GM19455 (cell line): ENCODE measurements at regions not wholly inside any gene's neighbourhood (a gene's known extent, or its start where the extent isn't known, plus 50 kb on each side); places are given as distances from the start of the nearest gene placed in this dataset.

ENCODE experiments used
- ATAC-seq: cut with Tn5 transposase; IDR thresholded peaks from one replicate; pipeline ENCODE4 v1.9.1; 2021; ENCODE audit not compliant: unreplicated experiment

DNA sequence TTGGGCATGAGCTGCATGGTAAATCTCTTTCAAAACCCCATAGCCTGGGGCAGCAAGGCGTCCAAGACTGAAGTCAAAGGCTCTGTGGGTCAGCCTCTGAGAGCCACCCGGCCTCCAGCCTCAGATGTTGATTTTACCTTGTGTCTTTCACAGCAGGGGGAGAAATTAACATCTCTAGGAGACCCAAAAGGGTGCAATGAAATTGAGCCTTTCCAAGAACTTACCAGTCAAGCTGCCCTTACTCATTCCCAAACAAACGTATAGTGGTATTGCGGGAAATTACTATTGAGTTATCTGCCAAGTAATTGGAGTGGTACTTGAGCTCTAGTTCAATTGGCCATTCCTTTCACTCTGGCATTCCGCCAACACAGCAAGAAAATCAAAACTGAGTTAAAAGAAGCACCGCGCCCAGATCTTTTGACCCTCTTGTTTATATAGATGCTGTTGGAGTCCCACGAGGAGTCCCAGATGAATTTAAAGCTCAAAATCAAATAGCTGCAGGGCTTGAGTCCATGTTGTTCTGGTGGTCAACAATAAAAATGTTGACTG, 380.7 kb upstream of the SYT1 start:
- no peak for ATAC-seq

DNA sequence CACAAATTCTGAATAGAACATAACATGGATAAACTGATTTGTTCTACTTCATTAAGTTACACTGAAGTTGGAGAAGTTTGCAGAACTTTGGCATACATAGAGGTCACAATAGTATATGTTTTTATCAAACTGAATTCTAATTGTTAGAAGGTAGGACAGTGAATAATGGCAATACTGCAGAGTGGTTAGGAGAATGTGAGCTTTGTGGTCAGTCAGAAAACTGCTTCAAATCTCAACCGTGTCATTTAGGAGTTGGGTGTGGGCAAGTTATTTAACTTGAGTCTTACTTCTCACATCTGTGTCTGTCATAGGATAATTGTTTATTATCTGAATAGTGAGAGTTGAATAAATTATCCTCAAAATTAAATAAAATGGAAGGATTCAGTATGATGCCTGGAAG, 374.6 kb upstream of the SYT1 start:
- ATAC-seq = no peak

DNA sequence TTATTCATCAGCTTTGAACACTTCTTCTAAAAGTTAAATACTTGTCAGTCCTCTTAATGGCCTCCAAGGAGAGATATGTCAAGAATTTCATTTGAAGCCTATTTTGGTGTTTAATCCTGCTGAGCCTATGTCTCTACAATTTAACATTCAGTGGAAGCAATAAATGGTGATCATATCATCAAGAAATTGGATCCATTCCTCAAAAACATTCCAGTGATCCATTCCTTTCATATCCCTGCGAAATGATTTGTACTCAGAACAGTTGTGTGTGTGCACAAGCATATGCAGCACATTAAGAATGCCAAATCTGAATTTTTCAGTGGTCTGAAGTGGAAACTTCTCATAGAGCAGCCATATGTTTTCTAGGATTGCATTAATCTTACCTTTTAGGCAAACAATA, 373.7 kb upstream of the SYT1 start:
- ATAC-seq = no peak

DNA sequence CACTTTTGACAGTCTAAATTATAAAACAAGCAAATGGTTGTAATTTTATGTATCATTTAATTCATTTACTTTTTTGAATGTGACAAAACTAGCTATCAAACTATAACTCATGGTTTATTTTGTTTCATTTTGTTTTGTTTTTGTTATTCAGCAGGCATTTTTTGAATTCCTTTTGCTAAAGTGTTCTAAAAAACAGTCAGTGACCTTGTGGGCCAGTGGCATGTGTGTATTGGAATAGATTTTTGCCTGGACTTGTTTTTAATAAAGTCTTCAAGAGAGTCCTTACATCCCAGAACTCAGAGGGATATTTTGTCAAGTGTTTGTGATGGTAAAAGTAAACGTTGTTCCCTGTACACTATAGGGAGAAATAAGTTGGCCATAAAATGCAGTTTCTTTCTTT, 369.7 kb upstream of the SYT1 start:
- no peak for ATAC-seq

DNA sequence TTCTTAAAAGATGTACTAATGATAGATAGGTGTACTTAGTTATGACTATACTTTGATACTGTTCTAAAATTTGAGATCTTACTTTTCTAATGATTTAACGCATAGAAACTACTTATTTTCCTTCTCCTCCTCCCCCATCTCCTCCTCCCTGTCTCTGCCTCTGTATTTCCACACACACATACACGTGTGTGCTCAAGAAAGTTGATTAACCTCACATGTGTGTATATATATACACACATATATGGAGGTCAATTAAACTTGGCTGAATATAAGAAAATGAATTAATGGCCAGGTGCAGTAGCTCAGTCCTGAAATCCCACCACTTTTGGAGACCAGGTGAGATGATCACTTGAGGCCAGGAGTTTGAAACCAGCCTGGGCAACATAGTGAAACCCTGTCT, 362.7 kb upstream of the SYT1 start:
- ATAC-seq = no peak

DNA sequence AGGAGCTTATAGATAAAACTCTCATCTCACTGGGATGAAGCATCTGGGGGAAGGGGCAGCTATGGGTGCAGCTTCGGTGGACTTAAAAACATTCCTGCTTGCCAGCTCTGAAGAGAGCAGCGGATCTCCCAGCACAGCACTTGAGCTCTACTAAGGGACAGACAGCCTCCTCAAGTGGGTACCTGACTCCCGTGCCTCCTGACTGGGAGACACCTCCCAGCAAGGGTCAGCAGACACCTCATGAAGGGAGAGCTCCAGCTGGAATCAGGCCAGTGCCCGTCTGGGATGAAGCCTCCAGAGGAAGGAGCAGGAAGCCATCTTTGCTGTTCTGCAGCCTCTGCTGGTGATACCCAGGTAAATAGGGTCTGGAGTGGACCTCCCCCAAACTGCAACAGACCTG, 345.2 kb upstream of the SYT1 start:
- ATAC-seq = no peak

DNA sequence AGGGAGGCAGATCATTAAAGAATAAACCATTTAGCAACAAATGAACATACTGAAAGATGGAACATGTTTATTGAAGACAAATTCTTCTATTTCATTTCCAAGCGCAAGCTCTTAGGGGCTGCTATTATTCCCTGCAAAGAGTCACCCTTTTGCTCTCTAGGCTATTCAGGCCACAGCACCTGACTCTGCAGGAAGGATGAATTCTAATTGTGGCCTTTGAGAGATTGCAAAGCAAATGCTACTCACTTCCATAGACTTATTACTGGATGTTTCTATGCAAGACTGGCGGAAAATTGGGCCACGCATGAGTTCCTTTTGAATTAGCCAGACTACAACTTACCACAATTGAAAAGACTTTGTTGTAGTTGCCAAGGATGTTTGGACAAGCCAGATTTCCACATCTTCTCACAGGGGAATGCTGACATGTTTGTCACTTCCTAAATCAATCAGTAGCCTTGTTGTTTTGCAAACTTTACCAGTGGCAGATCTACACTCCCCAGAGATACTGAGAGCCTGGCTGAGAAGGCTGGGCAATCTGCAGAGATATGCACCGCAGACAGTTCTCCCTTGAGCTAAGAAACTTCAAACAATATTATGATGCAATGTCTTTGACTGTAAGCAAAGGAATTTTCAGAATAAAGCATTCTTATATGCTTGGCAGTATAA, 334.3 kb upstream of the SYT1 start:
- no peak for ATAC-seq

DNA sequence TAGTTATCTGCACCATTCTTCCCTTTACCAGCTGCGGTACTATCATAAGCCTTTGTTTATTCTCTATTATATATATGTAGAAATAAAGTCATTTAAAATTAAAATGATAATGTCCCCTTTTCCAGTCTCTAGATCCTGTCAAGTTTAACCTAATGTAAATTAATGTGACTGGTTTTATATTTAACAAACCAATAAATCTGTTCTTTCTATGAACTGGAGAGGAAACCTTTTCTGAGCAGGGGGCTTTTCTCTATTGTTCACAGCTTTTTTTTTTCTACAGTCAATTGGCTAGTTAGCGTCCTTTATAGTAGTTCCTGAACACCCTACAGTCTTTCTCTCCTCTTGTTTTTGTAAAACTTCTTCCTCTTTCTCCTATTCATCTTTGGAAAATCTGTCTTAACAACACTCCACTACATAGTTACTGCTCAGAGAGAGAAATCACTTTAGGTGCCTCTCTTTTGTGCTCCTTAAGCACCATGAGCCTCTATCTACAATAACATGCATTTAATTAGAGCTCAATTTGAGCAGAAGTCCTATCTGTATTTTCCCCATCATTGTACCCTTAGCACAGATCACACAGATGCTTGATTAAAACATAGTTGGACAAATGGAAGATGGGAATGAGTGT, 332.6 kb upstream of the SYT1 start:
- ATAC-seq = no peak

DNA sequence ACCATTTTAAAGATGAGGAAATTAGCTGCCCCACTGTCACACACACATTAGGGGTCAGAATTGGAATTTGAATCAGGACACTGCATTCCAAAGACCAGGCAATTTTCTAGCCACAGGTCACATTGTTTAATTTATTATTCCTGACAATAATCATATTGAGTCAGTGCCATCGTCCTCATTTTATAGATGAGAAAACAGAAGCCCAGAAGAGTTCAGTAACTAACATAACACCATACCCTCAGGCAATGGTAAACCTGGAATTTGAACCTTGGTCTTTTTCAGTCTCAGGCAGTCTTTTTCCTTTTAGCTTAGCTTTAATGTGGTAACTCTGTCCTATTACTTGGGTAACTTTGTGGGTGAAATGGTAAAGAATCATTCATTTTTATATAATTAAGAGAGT, 330.3 kb upstream of the SYT1 start:
- no peak for ATAC-seq

DNA sequence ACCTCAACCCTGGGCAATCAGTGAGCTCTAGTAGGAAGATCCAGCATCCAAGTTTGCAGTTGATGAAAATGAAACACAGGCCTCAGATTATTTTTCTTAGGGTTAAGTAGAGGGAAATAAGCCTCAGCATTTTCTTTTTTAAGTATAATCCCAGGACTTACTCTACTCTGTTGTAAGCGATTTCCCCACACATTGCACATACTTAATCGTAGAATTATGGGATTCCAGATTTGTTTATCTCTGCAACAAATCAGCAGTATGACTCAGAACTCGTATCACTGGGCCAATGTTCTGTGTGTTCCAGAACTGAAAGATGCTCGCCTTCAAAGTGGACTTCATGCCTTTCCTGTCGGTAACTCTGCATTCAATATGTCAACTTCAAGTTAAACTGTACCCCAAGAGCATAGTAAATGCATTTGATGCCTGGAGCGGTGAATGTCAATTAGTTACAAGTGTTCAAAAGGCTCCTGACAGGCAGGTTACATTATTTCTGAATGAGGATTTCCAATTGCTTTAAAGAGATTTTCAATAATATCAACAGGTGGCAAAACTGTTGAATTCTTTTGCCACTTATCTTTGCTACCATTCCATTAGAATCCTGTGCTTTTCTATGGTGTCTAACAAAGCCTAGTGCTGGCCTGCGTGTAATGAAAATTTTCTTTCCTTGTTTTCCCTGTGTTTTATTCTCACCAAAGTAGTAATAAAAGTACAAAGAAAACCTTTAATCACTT, 323.8 kb upstream of the SYT1 start:
- no peak for ATAC-seq

DNA sequence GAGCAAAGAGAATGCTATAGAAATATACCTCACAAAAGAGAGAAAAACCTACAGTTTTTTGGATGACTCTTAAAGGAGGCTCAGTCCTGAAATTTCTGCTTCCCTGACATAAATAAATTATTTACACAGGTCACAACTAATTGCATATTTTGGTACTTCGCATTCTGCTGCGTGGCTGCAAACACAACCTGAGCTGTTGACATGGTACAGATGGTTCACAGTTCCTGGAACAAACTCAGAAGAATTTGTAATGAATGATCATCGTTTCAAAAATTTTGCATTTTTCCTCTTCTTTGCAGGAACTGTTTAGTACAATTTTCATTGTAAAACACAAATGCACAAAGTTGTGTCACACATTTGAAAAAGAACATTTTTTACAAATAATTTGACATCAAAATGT, 313.7 kb upstream of the SYT1 start:
- no peak for ATAC-seq

DNA sequence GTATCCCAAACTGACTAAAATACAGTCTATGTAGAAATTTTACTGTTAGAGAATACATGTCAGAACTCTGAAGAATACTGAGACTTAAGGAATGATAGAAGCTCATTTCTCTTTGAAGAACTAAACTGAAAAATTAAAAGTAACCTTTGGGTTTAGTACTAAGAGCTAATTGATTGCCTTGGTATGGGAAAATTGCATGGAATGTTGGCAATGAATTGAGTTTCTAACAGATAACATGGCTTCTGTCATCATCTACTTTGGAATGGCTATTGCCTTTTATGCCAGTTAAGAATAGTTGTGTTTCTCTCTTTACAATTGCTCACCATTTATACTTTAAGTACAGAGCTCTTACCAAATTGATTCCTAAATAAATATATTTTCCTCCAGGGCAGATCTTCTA, 308.8 kb upstream of the SYT1 start:
- ATAC-seq = no peak

DNA sequence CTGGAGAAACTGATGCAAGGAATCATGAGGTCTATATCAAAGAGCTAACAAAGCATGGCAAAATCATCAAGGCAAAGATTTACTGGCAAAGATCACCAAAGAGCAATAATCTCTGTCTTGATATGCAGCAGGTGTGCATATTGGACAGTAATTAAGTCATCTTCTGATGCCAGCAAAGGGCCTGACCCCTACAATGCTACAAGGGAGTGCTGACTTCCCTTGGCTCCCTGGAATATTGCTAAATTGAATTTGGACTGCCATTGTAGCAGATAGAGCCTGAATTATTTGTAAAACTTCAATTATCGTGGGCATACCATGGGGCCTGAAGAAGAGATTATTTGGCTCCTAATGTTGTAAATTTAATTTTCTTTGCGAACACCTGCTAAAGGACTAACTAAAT, 307.9 kb upstream of the SYT1 start:
- ATAC-seq = no peak

DNA sequence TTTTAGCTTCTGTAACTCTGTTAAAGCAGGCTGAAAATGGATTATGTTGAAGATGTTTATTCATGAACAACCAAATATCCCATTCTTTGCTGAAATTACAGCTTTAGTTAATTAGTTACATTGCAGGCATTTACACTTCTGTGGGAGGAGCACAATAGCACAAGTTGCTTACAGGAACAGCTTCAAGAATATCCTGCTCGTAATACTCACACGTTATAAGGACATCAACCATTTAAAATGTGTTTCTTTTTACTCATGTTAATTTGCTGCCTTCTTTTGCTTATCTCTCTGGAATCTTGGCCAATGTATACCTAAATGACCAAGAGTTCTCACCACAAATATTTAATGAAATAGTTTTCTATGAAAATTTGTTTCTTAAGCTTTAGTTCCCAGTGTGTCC, 305.2 kb upstream of the SYT1 start:
- no peak for ATAC-seq

DNA sequence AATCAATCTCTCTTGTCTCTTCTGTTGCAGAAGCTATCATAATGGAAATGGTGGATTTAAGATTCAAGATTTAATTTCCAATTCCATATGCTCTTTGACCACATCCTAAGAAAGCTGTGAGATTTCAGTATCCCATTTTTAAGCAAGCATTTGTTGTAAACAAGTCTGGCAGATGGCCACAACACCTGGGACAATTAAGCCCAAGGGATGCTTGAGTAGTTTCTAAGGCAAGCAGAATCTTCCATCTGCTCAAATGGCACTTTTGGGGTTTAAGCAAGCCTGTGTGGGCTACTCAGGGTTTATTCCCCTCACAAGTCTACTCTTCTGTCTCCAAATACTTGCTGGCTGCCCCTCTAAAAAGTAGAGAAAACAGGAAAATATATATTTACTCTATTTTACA, 304.7 kb upstream of the SYT1 start:
- no peak for ATAC-seq

DNA sequence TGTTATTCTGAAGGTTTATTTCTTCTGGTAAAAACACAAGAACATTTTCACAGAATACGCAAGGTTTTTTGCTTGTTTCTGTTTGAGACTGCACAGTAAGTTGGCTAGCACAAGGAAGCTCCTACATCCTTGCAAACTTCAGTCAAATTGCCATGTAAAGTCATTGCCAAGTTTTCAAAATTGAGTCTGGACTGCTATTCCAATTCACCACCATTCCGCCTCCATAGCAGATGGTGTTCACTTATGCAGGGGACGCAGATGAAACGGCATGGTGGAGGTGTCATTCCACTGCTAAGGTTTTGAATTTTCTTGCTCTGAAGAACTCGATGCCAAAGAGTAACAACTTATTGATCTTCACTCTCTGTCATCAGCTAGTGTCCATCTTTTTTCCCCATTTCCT, 303.9 kb upstream of the SYT1 start:
- no peak for ATAC-seq

DNA sequence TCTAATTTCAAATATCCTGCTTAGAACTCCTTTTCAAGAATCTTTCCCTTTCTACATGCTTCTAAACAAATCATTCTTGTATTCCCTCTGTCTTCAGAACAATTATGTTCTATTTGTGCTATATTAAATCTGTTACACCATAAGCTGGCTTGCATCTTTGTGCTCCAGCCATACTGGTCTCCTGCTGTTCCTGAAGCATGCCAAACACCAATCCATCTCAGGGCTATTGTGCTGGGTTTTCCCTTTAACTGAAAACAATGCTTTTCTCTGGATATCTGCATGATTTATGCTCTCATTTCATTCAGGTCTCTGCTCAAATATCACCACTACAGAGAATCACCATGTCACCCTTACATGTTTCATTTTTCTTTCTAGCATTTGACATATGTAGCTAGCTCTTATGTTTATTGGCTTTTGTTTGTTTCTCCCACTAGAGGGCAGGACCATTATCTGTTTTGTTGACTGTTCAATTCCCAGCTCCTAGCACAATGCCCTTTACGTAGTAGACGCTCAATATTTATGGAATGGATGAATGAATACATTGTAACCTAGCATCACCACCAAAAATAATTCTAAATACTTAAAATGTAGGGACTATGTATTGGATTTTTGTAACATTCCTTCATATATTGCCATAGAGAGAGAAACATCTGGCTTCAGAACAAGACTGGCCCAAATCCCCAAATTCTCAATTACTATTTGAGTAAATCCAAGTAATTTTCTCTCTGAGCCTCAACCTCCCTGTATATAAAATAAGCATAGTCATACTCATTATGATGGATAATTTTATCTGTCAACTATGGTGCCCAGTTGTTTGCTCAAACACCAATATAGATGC, 302.0 kb upstream of the SYT1 start:
- ATAC-seq = no peak

DNA sequence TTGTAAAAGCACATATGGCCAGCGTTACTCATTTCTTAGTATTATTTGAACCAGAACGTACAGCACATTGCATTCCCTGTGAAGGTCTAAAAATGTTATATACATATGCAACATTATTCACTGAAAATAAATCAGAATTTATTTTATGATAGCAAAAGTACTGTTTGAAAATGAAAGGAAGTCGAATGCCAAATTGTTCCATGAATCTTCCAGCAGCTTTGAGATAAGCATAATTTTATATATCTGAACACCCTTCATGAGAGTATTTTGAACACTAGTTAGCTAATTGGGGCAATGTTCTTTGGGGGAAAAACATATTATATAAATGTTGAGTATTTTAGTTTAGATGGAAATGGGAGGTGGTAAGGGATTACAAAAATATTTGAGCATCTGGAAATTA, 300.7 kb upstream of the SYT1 start:
- ATAC-seq = no peak

DNA sequence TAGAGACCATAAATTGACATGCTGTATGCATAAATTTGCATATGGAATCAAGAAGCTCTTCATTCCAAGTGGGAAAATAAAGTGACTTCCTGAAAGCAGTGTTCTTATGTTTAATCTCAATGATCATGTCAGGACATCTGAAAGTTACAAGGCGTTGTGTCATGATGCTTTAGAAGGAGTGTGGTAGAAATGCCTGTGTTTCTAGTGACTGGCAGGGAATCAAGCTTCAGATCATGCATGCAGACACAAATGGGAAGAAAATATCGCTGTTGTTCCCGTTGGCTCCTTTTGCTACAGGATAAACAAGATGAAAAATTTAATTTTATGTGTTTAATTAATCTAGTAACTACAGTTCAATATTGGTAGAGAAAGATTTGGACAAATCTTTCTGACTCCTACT, 298.1 kb upstream of the SYT1 start:
- no peak for ATAC-seq

DNA sequence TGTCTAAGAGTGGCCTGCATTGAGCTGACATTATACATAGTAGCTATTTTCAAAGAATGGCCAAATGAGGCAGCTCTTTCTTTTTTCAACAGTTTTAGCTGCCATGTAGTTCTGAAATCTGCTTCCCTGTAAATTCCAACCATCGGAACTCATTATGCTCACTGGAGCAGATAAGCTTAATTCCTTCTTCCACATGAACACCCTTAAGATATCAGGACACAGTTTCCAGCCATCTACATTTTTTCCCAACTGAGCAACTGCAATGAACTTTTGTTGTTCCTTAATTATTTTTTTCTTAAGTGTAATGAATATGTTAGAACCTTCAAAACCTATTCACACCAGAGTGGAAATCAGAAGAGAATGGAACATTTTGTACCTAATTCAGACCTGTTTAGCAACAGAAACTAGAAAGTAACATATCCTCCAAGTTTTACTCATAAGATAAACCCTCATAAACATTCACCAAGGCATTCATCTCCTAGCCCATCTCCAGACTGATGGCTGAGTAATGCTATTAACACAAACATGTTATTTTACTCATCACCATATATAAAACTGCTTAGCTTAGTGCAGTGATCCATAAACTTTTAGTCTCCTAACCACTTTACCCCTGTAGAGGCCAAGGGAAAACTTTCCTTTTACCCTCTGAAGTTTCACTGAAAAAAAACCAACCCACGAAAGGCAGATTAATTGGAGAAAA, 296.1 kb upstream of the SYT1 start:
- no peak for ATAC-seq

DNA sequence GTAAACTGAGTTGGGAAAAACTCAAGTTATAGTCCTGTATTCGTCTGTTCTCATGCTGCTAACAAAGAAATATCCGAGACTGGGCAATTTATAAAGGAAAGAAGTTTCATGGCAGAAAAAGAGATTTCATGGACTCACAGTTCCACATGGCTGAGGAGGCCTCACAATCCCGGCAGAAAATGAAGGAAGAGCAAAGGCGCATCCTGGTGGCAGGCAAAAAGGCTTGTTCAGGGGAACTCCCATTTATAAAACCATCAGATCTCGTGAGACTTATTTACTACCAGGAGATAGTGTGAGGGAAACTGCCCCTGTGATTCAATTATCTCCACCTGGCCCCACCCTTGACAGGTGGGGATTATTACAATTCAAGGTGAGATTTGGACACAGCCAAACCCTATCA, 292.6 kb upstream of the SYT1 start:
- ATAC-seq = no peak
